GM18499 (cell line): ENCODE measurements at regions not wholly inside any gene's neighbourhood (a gene's known extent, or its start where the extent isn't known, plus 50 kb on each side); places are given as distances from the start of the nearest gene placed in this dataset.
"Not testable (repeated sequence)": the region's sequence is repeated elsewhere in the genome, so short reads cannot be mapped to it uniquely, and the experiment has no call there.

Source experiments
- ATAC-seq: cut with Tn5 transposase; IDR thresholded peaks from one replicate; pipeline ENCODE4 v1.9.1; 2021; ENCODE audit warnings: moderate number of reproducible peaks; ENCODE audit not compliant: insufficient read depth, unreplicated experiment

DNA sequence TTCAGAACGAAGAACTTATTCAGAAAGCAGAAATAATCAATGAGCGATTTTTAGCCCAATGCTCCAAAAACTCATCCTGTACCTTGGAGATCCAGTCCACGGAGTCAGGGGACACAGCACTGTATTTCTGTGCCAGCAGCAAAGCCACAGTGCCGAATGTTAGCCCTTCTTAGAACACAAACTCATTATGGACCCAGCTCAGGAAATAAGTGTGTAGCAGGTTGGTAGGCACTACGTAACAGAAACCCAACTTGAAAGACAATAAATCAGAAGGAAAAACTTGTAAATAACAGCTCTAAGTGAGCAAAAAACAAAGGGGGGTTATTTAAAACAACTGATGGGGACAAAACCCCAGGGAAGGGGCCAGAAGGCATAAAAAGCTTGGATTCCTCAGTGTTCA lies 112.0 kb upstream of the PRSS1 start:
- no peak for ATAC-seq

GRCh38 chr7:142636751-142637150 lies 112.5 kb upstream of the PRSS1 start:
- ATAC-seq: no peak

DNA sequence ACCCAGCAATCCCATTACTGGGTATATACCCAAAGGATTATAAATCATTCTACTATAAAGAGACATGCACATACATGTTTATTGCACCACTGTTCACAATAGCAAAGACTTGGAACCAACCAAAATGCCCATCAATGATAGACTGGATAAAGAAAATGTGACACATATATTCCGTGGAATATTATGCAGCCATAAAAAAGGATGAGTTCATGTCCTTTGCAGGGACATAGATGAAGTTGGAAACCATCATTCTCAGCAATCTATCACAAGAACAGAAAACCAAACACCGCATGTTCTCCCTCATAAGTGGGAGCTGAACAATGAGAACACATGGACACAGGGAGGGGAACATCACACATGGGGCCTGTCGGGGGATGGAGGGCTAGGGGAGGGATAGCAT lies 113.2 kb upstream of the PRSS1 start:
- not testable (repeated sequence) for ATAC-seq

GRCh38 chr7:142632271-142633134 lies 116.8 kb upstream of the PRSS1 start:
- peak; percentile 85 for ATAC-seq

- ATAC-seq: no peak
Measured at GRCh38 chr7:142629588-142630260, 119.5 kb upstream of the PRSS1 start.

GRCh38 chr7:142628945-142629344 lies 120.3 kb upstream of the PRSS1 start:
- no peak for ATAC-seq

GRCh38 chr7:142627223-142627622 lies 122.0 kb upstream of the PRSS1 start:
- ATAC-seq: not testable (repeated sequence)

- no peak for ATAC-seq
Measured at GRCh38 chr7:142626420-142627035, 122.7 kb upstream of the PRSS1 start.

- not testable (repeated sequence) for ATAC-seq
Measured at GRCh38 chr7:142625216-142625615, 124.1 kb upstream of the PRSS1 start.

DNA sequence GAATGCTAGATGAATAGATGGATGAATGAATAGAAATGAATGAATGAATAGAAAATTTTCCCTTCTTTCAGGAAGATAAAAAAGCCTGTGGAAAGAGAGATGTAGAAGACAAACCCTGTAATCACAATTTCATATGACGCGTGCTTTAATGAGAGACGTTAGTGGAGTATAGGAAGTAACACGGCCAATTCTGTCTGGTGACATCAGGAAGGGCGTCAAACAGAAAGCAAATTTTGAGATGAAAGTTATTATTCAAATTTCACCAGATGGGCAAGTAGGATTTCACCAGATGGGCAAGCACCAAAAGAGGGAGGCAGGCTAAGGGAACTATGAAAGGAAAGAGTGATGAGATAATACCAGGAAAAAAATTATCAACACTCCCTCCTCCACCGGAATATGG lies 128.9 kb upstream of the PRSS1 start:
- no peak for ATAC-seq

DNA sequence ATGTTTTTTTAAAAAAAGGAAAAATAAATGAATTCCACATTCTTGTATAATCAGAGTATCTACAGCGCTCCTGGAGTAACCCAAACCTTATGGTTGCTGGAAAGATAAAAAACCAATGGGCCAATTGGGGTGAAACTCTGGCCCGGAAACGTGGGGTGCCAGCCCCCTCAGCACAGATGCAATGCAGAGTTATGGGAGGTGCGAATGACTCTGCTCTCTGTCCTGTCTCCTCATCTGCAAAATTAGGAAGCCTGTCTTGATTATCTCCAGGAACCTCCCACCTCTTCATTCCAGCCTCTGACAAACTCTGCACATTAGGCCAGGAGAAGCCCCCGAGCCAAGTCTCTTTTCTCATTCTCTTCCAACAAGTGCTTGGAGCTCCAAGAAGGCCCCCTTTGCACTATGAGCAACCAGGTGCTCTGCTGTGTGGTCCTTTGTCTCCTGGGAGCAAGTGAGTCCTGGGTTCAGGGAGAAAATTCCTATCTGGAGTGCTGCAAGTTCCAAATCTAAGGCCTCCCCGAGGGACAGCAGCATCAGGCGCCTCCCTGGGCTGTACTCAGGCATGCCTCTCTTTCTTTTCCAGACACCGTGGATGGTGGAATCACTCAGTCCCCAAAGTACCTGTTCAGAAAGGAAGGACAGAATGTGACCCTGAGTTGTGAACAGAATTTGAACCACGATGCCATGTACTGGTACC lies 130.5 kb upstream of the PRSS1 start:
- ATAC-seq: no peak

GRCh38 chr7:142616842-142617241 lies 132.4 kb upstream of the PRSS1 start:
- ATAC-seq: no peak

DNA sequence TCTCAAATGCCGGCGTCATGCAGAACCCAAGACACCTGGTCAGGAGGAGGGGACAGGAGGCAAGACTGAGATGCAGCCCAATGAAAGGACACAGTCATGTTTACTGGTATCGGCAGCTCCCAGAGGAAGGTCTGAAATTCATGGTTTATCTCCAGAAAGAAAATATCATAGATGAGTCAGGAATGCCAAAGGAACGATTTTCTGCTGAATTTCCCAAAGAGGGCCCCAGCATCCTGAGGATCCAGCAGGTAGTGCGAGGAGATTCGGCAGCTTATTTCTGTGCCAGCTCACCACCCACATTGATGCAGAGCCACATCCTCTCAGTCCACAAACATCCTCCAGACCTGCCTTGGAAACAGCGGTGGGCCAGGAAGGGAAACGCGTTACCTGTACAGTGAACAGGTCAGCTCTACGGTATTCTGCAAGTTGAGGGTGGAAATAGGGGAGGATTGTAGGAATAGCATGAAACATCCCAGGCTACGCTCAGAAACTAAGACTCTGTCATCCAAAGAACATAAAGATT lies 133.1 kb upstream of the PRSS1 start:
- no peak for ATAC-seq

DNA sequence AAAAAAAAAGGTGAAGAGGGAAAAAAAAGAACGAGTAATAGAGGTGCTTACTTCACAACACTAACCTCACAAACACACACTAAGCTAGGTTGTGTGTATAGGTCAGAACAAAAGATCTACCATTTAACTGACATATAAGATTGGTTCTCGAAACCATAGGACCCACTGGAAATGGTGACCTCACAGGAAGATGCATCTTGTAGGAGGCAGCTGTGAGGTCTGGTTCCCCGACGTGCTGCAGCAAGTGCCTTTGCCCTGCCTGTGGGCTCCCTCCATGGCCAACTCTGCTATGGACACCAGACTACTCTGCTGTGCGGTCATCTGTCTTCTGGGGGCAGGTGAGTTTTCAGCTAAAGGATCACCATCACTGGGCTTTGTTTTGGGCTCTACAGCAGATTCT lies 133.8 kb upstream of the PRSS1 start:
- no peak for ATAC-seq

- ATAC-seq: no peak
Measured at GRCh38 chr7:142614116-142614515, 135.2 kb upstream of the PRSS1 start.

DNA sequence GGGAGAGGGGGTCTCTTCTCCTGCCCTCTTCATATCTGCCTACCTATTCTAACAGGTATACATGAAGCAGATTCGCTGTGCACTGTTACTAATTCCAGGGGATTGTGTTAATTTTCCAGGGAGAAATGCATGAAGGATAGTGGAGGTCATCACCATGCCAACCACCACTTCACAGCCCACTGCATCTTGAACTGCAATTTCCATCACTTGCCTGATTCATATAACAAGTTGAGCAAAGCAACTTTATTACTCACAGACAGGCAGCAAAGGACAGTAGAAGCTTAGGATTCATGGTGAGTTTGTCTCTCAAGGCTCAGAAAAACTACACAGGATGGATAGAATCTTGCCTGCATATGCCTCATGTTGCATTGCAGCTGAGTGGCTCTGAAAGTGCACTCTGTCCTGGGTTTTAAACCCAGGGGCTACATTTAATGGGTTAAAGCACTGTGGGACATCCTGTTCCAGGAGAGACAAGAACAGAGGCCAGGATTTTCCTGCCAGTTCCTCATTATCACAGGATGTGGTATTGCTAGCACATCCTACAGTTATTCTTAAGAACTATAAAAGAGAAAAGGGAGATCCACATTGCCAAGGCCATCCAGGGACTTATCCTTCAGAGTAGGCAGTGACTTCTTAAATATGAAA lies 136.9 kb upstream of the PRSS1 start:
- ATAC-seq: no peak

GRCh38 chr7:142611566-142612236 lies 137.6 kb upstream of the PRSS1 start:
- ATAC-seq: no peak

GRCh38 chr7:142608630-142609428 lies 140.4 kb upstream of the PRSS1 start:
- no peak for ATAC-seq

DNA sequence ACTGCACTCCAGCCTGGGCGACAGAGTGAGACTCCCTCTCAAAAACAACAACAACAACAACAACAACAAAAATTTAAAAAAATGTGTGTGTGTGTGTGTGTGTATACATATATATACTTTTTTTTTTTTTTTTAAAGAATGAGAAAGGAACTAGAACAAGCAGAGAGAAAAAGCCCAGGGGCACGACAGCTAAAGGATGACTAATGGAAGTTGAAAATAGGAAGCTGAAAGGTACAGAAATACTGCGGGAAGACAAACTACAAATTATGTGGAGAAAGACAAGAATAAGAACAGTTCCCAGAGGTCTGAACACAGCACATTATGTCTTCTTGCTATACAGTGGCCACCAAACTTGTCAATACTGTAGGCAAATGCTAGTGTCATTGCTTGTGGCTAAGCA lies 141.9 kb upstream of the PRSS1 start:
- ATAC-seq: no peak
